OCI-M1 (cell line): ENCODE measurements at regions not wholly inside any gene's neighbourhood (a gene's known extent, or its start where the extent isn't known, plus 50 kb on each side); places are given as distances from the start of the nearest gene placed in this dataset.

ENCODE experiments used
- DNase-seq: peaks from one replicate; lab custom pipeline; 2025; lab: John Stamatoyannopoulos, UW

DNA sequence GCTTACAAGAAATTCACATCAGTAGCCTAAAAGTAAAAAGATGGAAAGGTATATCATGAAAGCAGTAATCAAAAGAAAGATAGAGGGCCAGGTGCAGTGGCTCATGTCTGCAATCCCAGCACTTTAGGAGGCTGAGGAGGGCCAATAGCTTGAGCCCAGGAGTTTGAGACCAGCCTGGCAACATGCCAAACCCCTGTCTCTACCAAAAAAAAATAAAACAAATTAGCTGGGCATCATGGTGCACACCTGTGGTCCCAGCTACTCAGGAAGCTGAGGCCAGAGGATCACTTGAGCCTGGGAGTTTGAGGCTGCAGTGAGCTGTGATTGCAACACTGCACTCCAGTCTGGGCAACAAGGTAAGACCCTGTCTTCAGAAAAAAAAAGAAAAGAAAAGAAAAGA lies 55.5 kb downstream of the GSPT2 start:
- DNase-seq: no peak

DNA sequence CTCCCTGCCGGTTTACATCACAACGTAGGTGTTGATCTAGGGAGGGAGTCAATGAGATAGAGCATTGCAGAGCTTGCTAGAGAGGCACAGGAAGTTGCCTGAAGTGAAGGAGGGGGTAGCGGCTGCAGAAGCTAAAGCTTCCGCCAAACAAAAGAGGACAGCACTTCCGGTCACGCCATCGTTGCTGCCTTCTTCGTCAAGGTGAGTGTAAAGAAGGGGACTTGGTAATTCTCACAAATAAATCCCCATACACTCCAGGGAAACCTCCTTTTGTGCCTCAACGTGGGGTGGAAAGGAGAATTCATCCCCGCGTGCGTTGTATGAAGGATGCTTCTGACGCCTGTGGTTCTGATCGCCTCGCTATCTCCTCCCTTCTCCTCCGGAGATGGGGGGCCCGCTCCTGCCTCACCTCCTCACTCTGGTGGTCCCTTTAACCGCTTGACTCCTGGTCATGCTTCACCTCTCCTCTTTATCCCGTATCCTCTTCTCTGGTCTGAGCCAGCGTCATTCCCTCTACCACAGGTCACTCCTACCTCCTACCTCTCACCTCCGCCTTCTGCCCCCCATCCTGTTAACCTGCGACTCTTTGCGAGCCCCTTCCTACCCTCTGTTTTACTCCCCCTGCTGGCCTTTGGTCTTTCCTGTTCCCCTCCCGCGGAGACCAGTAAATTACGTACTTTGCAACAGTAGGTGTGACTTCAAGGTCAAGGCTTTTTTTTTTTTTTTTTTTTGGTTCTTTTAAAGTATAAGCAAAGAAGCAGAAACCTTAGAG lies 59.9 kb downstream of the GSPT2 start:
- DNase-seq: peak; percentile 80

DNA sequence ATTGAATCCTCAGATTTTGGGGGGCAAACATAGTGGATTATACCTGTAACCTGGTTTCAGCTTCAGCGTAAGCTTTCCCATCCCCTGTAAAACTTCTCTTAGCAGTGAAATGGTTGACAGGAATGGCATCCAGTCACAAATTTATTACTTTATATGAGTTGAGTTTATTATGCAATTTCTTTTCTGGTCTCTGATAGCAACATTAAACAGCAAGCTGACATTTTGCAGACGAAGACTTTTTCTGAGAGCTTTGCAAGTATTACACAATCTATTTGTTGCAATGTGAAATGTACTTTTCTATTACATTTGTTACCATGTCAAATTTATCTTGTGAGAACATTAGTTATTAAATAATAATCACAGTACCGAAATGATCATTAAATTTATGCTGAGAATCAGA lies 60.6 kb downstream of the GSPT2 start:
- no peak for DNase-seq

DNA sequence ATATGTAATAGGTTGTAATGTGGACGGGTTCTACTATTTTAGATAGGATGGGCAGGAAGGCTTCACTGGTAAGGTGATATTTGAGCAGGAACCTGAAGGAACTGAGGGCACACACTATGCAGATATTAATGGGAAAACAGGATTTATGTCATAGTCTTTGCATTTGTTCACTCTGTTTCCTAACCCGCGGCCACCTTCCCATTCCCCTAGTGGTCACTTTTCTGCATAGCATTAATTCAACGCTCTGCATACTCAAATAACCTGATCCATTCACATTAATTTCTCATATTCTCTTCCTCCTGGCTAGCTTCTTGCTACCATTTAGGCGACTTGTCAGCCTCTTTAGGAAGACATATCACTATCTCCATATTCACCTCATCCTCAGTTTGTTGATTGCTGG lies 61.5 kb downstream of the GSPT2 start:
- no peak for DNase-seq

DNA sequence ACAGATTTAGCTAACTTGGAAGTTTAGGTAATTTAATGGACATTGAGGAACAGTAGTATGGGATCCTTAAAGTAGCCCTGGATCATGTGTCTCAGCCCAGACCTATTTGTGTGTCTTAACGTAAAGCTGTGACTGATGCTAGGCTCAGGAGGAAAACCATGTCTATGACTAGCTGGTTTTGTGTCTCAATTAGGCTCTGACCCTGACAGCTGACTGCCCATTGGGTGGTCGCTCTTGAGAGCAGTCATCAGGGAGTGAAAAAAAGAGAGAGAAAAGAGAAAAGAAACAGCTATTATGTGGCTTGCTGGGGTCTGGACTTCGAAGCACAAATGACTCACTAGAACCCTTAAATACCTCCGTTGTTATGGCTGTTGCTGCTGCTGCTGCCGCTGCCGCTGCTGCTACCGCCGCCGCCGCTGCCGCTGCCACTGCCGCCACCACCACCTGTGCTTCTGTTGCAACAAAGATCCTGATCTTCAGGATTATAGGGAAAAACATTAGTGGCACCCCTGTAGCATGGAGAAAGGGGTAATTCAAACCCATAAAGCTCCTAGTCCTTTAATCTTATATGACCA lies 70.7 kb downstream of the GSPT2 start:
- DNase-seq: no peak

DNA sequence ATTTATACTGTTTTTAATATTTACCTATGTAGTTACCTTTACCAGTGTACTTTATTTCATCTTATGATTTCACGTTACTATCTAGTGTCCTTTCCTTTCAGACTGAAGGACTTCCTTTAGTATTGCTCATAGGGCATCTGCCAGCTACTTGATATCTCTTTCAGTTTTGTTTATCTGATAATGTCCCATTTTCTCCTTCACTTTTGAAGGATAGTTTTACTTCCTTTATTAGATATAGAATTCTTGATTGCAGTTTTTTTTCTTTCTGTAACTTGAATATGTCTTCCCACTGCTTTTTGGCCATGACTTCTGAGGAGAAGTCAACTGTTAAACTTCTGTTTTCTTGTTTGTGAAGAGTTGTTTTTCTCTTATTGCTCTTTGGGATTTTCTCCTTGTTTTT lies 69.4 kb upstream of the MAGED1 start:
- peak; percentile 16 for DNase-seq

DNA sequence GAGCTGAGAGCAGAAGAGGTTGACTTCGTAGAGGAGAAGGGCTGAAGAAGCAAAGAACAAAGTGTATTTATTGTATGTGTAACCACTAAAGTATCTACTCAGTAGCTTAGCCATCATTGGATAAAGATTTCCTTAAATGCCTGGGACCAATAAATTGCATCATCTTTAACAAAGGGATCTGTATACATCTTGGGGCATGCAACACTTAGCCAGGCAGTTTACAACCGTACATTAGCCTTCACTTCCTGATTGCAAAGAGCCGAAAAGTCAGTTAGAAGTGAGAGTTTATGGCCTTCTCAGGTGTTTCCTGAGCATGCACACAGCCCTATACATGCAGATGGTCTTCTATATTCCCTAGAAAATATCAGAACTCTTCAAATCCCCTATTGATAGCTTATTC lies 68.0 kb upstream of the MAGED1 start:
- DNase-seq: no peak

DNA sequence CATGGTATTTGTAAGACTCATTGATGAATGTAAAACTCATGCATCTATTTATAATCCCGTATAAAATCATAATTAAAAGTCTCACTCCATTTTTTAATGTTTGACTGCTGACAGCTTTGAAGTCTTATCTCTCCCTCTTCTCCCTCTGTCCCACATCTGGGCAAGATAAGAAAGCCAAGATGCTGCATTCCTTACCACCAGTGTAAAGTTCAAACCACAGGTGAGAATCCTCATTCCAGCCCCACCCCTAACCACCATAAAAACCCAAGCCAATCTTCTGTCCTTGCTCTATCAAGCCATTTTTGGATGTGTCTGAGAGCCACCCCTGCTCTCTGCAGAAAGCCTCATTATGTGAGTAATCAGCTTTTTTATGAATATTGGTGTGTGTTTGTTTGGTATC lies 59.3 kb upstream of the MAGED1 start:
- DNase-seq: peak; percentile 25

DNA sequence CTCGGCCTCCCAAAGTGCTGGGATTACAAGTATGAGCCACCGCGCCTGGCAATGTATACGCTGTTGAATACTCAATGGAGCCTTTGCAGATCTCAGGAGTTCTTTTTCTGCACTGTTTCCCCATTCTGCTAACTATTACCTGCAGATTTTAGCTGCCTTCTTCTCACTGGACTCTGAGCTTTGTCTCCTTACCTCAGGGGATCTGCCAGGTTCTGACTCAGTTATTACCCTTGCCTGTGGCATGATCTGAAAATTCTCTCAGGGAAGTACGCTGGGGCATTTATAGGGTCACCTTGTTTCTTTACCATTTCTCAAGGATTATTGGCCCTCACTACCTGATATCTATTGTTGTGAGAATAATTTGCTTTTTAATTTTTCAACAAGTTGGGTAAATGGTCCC lies 56.6 kb upstream of the MAGED1 start:
- no peak for DNase-seq

DNA sequence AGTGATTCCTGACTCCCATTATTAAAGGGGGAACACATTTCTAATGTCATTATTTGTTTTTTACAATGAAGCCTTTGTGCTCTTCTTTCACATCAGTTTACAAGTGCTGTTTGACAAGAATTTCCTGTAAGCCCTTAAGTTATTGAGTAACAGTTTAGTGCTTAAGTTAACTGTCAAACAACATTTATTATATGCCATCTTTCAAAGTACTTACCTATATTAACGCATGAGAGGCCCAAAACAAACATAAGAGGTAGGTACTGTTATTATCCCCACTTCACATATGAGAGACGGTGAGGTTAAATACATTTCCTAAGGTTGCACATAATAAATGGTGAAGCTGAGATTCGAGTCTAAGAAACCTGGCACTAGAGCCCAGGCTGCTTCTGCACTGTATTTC lies 56.0 kb upstream of the MAGED1 start:
- DNase-seq: no peak

DNA sequence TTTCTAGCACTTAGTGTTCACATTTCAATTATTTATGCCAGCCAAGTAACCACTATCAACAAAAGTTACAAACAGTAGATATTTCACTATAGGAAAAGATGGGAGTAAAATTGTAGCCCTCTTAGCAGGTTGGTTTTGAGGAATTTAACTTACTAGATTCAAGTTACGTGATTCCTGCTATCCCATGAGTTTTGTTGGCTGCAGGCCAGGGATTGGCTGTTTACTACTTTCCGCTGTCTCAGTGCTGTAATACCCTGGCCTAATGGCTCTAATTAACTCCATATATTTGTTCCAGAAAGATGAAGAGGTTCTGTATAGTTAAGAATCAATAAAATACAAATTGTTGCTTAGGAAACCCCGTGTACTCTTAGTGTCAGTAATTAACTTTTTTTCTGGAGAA lies 55.5 kb upstream of the MAGED1 start:
- DNase-seq: no peak
